Left lung (tissue), 4 donors: ENCODE measurements at regions not wholly inside any gene's neighbourhood (a gene's known extent, or its start where the extent isn't known, plus 50 kb on each side); places are given as distances from the start of the nearest gene placed in this dataset.

ENCODE experiments used
- ATAC-seq: fragments of 200-7000 bp; cut with Tn5 transposase; one replicate; pipeline ENCODE4 v1.9.1; 2020; ENCODE audit warnings: moderate library complexity
- DNase-seq, 4 donors: peaks; one replicate each; pipeline ENCODE4 v3.0.0-alpha.2; 2013 to 2020
- H3K27ac ChIP-seq, 2 donors: fragments of 200-600 bp; sonication (generic) in 1 of 2; one replicate each; pipeline versions ENCODE4 v1.5.0 to v1.8.0; 2020 to 2021
- H3K27me3 ChIP-seq, 2 donors: fragments of 200-600 bp; sonication (generic) in 1 of 2; one replicate each; pipeline versions ENCODE4 v1.5.0 to v1.8.0; 2020 to 2021
- H3K36me3 ChIP-seq, 2 donors: fragments of 200-600 bp; sonication (generic) in 1 of 2; one replicate each; pipeline versions ENCODE4 v1.5.0 to v1.8.0; 2020 to 2021
- H3K4me1 ChIP-seq, 2 donors: fragments of 200-600 bp; one replicate each; pipeline ENCODE4 v1.8.0; 2021
- H3K4me3 ChIP-seq, 2 donors: fragments of 200-600 bp; sonication (generic) in 1 of 2; one replicate each; pipeline versions ENCODE4 v1.5.0 to v1.8.0; 2020 to 2021; ENCODE audit warnings: mild to moderate bottlenecking in 1 of 2
- H3K9me3 ChIP-seq, 2 donors: fragments of 200-600 bp; sonication (generic) in 1 of 2; one replicate each; pipeline versions ENCODE4 v1.5.0 to v1.8.0; 2020 to 2021
- CTCF ChIP-seq, 2 donors: fragments of 200-600 bp; sonication (generic) in 1 of 2; IDR thresholded peaks; one replicate each; pipeline versions ENCODE4 v1.5.0 to v1.8.0; 2021; ENCODE audit warnings: antibody characterized with exemption in 2 of 2
- intact Hi-C, 2 donors: fragments of 100-400 bp; cut with DNase I; formaldehyde crosslinking; loops; one replicate each; pipeline versions ENCODE4 v1.11.2 to v1.14.2; 2022
- donor health status: DM: no; HTN: yes; CAD: no.
- donor health status: DM: no; HTN: no; CAD: no.

DNA sequence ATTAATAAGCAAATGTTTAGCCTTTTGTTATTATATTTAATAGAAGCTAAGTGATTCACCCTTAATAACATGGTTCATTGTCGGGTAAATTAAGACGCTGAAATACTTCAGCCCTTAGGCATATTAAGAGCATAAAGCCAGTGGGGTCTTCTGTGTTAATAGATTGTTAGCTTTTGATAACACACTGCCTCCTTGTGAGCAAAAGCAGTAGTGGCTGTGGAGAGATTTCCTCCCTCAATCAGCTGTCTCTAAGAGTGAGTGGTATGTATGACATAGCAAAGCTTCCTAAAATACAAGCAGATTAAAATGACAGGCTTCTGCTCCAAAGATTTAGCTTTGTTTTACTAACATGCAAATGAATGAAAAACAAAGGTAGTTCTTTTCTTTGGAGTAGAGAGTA, 143.7 kb upstream of the SYT4 start:
- intact Hi-C loops: no loop called here
- Histone ChIP-seq H3K4me1 (no peaks in the 10 kb centered on the region), H3K4me3 (no peak overlapping the region), H3K9me3 (no peaks in the 10 kb centered on the region), H3K36me3 (no peaks in the 10 kb centered on the region), H3K27ac (no peak overlapping the region), H3K27me3 (no peaks in the 10 kb centered on the region)
- ATAC-seq (no peak), DNase-seq (no peak)
- no peak for TF ChIP-seq CTCF (IDR thresholded peaks at IDR 0.05)

- DNase-seq (peak in 1 of 4 donors; percentile 45), ATAC-seq (peak; percentile 37)
- TF ChIP-seq CTCF (IDR thresholded peaks at IDR 0.05): no peak
- Histone ChIP-seq H3K36me3 (no peaks in the 10 kb centered on the region), H3K9me3 (no peaks in the 10 kb centered on the region), H3K4me3 (no peak overlapping the region), H3K4me1 (no peaks in the 10 kb centered on the region), H3K27ac (no peak overlapping the region), H3K27me3 (no peaks in the 10 kb centered on the region)
- intact Hi-C loops: no loop called here
Observed at GRCh38 chr18:43422518-43422917, 145.2 kb upstream of the SYT4 start.

DNA sequence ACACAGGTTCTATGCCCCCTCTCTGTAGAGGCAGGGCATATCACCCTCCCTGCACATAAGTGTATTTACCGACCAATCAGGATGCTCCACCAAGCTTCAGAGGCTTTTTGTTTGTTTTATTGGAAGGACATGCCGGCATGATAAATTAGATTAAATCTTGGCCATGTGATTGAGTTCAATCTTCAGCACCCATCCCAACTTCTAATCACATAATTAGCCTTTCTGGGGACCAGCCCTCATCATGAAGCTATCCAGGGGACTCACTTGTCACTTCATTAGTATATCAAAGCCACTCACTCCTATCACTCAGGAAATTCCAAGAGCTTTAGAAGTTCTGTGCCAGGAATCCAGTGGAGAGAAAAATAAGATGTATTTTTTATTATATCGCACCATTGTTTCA, 158.6 kb upstream of the SYT4 start:
- Histone ChIP-seq H3K4me1 (no peaks in the 10 kb centered on the region), H3K9me3 (peaks cover 0 to 28% of the 10 kb centered on the region in 2 donors), H3K27me3 (no peaks in the 10 kb centered on the region), H3K4me3 (no peak overlapping the region), H3K36me3 (no peaks in the 10 kb centered on the region), H3K27ac (no peak overlapping the region)
- DNase-seq (peak in 2 of 4 donors; percentile 55 to 64), ATAC-seq (no peak)
- intact Hi-C loops: no loop called here
- TF ChIP-seq CTCF (IDR thresholded peaks at IDR 0.05): no peak

GRCh38 chr18:43442131-43442530, 164.8 kb upstream of the SYT4 start:
- peaks cover 0 to 34% of the 10 kb centered on the region in 2 donors for H3K9me3 ChIP-seq
- H3K27me3 ChIP-seq: no peaks in the 10 kb centered on the region
- H3K27ac ChIP-seq: no peak overlapping the region
- TF ChIP-seq CTCF (IDR thresholded peaks at IDR 0.05): no peak
- H3K4me3 ChIP-seq: no peak overlapping the region
- H3K36me3 ChIP-seq: no peaks in the 10 kb centered on the region
- no peak for DNase-seq
- intact Hi-C loops: no loop called here
- no peak for ATAC-seq
- H3K4me1 ChIP-seq: no peaks in the 10 kb centered on the region

DNA sequence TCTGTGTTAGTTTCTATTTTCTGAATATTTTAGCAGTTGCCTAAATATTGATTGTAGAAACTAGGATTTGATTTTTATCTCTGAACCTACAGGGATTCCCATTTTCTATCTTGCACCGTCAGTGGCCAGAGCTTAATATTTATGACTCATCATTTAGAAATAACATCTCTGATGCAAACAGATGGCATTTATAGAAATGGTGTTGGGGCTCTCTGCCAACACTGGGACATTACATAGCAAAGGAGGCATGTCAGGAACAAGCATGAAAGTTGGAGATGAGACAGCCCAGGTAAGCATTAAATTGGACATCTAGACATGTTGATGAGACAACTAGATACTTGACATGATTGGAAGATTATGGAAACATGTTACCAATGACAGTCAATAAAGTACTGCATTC, 165.3 kb upstream of the SYT4 start:
- H3K27ac ChIP-seq: no peak overlapping the region
- no peaks in the 10 kb centered on the region for H3K27me3 ChIP-seq
- H3K4me1 ChIP-seq: no peaks in the 10 kb centered on the region
- no peak for ATAC-seq
- no peak for TF ChIP-seq CTCF (IDR thresholded peaks at IDR 0.05)
- intact Hi-C loops: no loop called here
- no peak for DNase-seq
- peaks cover 0 to 34% of the 10 kb centered on the region in 2 donors for H3K9me3 ChIP-seq
- no peak overlapping the region for H3K4me3 ChIP-seq
- no peaks in the 10 kb centered on the region for H3K36me3 ChIP-seq
